ENCODE measurements at regions not wholly inside any gene's neighbourhood (a gene's known extent, or its start where the extent isn't known, plus 50 kb on each side); places are given as distances from the start of the nearest gene placed in this dataset.

DNA sequence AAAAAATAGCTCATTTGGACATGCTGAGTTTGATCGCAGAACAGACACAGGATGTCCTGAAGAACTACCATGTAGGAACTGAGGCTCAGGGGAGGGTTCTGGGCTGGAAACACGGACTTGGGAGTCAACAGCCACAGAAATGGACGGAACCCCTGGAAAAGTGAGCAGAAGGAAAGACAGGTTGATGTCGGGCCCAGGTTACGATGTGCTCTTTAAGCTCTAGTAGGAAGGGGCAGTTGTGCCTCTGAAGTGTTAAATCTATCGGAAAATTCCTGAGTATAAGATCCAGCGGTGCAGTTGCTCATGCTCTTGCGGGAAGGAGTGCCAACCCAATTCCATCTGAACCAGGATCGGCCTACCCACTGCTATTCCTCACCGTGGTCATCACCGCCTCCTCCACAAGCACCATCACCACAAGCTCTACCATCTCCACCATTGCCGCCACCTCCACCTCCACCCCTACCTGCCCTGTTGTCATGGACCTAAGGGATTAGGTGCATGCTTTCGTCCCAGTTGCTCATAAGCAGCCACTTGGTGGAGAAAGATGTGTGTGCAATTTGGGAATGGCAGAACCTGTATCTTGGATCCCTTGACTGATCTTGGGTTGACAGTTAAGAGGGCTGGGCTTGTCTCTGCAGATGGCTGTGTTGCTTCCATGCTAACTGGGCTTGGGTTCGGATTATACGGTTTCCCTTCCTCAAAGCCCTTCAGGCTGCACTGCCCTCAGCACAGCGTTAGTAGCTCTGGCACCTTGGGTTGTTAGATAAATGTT, 108.5 kb downstream of the ASB7 start:
- no peak for TF ChIP-seq ASH2L (IDR thresholded peaks at IDR 0.05; ENCODE audit: low read length)
- no peak for TF ChIP-seq SIRT6 (IDR thresholded peaks at IDR 0.05; ENCODE audit: low read length)
- TF ChIP-seq, protein P1, sequence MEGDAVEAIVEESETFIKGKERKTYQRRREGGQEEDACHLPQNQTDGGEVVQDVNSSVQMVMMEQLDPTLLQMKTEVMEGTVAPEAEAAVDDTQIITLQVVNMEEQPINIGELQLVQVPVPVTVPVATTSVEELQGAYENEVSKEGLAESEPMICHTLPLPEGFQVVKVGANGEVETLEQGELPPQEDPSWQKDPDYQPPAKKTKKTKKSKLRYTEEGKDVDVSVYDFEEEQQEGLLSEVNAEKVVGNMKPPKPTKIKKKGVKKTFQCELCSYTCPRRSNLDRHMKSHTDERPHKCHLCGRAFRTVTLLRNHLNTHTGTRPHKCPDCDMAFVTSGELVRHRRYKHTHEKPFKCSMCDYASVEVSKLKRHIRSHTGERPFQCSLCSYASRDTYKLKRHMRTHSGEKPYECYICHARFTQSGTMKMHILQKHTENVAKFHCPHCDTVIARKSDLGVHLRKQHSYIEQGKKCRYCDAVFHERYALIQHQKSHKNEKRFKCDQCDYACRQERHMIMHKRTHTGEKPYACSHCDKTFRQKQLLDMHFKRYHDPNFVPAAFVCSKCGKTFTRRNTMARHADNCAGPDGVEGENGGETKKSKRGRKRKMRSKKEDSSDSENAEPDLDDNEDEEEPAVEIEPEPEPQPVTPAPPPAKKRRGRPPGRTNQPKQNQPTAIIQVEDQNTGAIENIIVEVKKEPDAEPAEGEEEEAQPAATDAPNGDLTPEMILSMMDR (IDR thresholded peaks at IDR 0.05; ENCODE audit: control extremely low read depth in 1 of 3, insufficient read depth in 1 of 3, low read depth in 1 of 3, low read length in 3 of 3), result no peak
- TF ChIP-seq CHD2 (IDR thresholded peaks at IDR 0.05; ENCODE audit: low read length), result no peak
- TF ChIP-seq EGR1 (IDR thresholded peaks at IDR 0.05; ENCODE audit: borderline replicate concordance, low read depth, low read length), result no peak
- TF ChIP-seq, protein P2, sequence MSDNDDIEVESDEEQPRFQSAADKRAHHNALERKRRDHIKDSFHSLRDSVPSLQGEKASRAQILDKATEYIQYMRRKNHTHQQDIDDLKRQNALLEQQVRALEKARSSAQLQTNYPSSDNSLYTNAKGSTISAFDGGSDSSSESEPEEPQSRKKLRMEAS (IDR thresholded peaks at IDR 0.05), result no peak
- TF ChIP-seq EZH2 (IDR thresholded peaks at IDR 0.05; ENCODE audit: low read depth, low read length, severe bottlenecking), result no peak
- TF ChIP-seq RBBP5 (IDR thresholded peaks at IDR 0.05; ENCODE audit: borderline replicate concordance, low read depth, low read length), result no peak
- TF ChIP-seq, protein P3, sequence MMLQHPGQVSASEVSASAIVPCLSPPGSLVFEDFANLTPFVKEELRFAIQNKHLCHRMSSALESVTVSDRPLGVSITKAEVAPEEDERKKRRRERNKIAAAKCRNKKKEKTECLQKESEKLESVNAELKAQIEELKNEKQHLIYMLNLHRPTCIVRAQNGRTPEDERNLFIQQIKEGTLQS (IDR thresholded peaks at IDR 0.05; ENCODE audit: insufficient read depth, low read depth, low read length), result no peak

Measured in H1 (cell line).